ENCODE measurements at regions not wholly inside any gene's neighbourhood (a gene's known extent, or its start where the extent isn't known, plus 50 kb on each side); places are given as distances from the start of the nearest gene placed in this dataset.
"Not testable (repeated sequence)": the region's sequence is repeated elsewhere in the genome, so short reads cannot be mapped to it uniquely, and the experiment has no call there.

DNA sequence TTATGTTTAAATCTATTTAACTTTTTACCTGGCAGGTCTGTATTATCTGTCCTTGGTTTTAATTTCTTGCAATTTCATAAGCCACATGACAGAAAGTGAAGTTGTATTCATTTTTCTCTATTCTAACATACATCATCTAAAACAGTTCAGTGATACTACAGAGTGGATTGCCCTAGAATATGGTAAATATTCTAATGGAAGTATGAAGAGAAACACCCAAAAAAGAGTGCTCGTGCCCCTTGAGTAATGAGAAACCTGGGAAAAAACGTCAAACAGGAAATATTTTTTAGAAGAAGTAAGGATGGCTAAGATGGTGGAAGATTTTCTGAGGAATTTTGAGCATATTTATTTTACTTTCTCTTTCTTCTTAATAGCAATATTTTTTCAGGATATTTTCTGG lies 261.1 kb upstream of the CBLB start:
- no peak for TF ChIP-seq SPI1 (IDR thresholded peaks at IDR 0.05; ENCODE audit: low read depth, low read length)
- no peak for TF ChIP-seq TAF1 (IDR thresholded peaks at IDR 0.05; ENCODE audit: low read depth, low read length)
- no peak for TF ChIP-seq POLR2A (IDR thresholded peaks at IDR 0.05; ENCODE audit: low read depth, low read length)
- no peak for TF ChIP-seq POLR2AphosphoS5 (IDR thresholded peaks at IDR 0.05; ENCODE audit: low read depth, low read length)
- no peak for TF ChIP-seq POU2F2 (IDR thresholded peaks at IDR 0.05; ENCODE audit: low read depth, low read length)
- TF ChIP-seq PAX5 (IDR thresholded peaks at IDR 0.05; ENCODE audit: insufficient read depth, low read length, severe bottlenecking): no peak
- DNase-seq (ENCODE audit: insufficient read length, low spot score) (no peak), FAIRE-seq (no peak)

DNA sequence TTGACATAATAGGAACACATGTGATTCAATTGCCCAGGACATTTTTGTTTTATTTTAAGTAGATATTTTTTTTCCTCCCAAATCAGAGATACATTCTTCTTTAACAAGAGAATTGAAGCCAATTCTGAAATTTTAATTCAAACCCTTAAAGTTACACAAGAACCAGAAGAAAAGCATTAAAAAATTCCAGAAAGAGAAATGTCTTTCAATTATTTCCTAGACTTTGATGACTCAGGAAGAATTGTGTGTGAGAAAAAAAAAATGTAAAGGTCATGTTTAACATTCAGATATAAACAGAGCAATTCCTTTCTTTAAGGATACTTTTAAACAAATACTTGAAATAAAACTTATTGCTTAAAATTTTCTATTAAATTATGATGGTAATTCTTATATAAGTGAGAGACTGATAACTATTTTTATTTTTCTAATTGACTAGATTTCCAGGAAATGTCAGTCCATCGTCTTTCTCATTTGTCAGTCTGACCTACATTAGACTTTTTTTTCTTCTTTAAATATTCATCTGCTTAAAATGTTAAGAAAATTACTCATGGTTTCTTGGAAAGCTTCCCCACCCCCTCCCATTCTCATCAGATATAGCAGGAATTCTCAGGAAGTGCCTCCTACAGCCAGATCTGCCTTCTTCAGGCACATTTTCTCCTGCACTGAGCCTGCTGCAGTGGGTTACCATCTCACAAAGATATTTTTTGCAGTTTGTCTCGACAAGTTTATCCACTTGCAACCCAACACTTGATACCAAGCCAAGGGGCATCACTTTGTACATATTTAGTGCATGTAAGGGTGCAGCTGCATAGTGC lies 261.8 kb upstream of the CBLB start:
- no peak for DNase-seq (ENCODE audit: insufficient read length, low spot score)
- no peak for FAIRE-seq
- TF ChIP-seq POU2F2 (IDR thresholded peaks at IDR 0.05; ENCODE audit: low read depth, low read length) (no peak), POLR2AphosphoS5 (IDR thresholded peaks at IDR 0.05; ENCODE audit: low read depth, low read length) (no peak), PAX5 (IDR thresholded peaks at IDR 0.05; ENCODE audit: insufficient read depth, low read length, severe bottlenecking) (no peak), SPI1 (IDR thresholded peaks at IDR 0.05; ENCODE audit: low read depth, low read length) (no peak), POLR2A (IDR thresholded peaks at IDR 0.05; ENCODE audit: low read depth, low read length) (no peak), TAF1 (IDR thresholded peaks at IDR 0.05; ENCODE audit: low read depth, low read length) (no peak)

DNA sequence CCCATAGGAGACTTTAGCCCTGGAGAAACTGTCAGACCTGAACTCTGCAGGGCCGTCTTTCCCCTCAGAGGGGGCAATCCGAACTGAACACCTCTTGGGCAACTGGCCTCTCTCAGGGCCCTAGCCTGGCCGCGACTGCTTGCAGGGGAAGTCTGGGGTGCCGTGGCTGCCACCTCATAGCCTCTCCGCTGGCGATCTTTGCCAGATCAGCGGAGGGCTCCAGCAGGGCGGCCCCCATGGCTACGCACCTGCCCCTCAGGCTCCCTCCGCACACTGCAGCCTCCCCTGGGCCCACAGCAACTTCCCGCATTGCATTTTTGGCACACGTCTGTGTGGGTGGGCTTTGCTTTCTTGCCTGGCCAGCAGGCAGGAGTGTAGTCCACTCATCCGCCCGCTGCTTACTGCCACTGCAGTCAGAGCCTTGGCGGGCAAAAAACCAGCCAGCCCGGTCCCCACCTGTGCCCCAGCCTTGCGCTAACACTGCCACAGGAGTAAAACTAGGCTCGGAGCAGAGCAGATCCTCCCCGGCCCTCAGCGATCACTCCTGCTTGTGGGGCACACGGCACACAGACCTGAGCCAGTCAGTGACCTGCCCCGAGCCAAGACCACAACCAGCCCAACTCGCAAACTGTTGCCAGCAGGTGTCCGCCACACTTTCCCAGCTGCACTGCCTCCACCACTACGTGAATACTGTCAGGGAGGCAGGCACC lies 266.8 kb upstream of the CBLB start:
- no peak for TF ChIP-seq TAF1 (IDR thresholded peaks at IDR 0.05; ENCODE audit: low read depth, low read length)
- no peak for TF ChIP-seq POLR2A (IDR thresholded peaks at IDR 0.05; ENCODE audit: low read depth, low read length)
- TF ChIP-seq POU2F2 (IDR thresholded peaks at IDR 0.05; ENCODE audit: low read depth, low read length): no peak
- no peak for TF ChIP-seq POLR2AphosphoS5 (IDR thresholded peaks at IDR 0.05; ENCODE audit: low read depth, low read length)
- TF ChIP-seq SPI1 (IDR thresholded peaks at IDR 0.05; ENCODE audit: low read depth, low read length): no peak
- no peak for TF ChIP-seq PAX5 (IDR thresholded peaks at IDR 0.05; ENCODE audit: insufficient read depth, low read length, severe bottlenecking)
- FAIRE-seq (no peak), DNase-seq (ENCODE audit: insufficient read length, low spot score) (no peak)

DNA sequence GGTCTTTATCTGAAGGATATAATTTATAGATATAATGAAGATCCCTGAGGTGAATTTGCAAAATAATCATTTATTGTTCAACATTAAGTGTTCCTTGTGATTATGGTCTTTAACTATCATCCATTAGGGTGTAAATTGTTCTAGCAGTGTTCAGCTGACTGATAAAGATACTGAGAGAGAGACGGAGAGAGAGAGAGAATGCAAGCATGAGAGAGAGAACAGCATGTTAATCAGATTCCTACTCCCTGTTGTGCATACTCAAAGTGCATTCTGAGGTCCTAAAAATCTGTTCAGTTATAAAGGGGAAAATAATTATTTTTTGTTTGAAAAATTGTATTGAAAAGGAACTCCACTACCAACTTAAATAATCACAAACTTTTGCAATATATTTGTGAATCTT lies 271.0 kb upstream of the CBLB start:
- DNase-seq (ENCODE audit: insufficient read length, low spot score) (no peak), FAIRE-seq (no peak)
- no peak for TF ChIP-seq PAX5 (IDR thresholded peaks at IDR 0.05; ENCODE audit: insufficient read depth, low read length, severe bottlenecking)
- TF ChIP-seq POLR2AphosphoS5 (IDR thresholded peaks at IDR 0.05; ENCODE audit: low read depth, low read length): no peak
- no peak for TF ChIP-seq TAF1 (IDR thresholded peaks at IDR 0.05; ENCODE audit: low read depth, low read length)
- no peak for TF ChIP-seq POU2F2 (IDR thresholded peaks at IDR 0.05; ENCODE audit: low read depth, low read length)
- TF ChIP-seq POLR2A (IDR thresholded peaks at IDR 0.05; ENCODE audit: low read depth, low read length): no peak
- TF ChIP-seq SPI1 (IDR thresholded peaks at IDR 0.05; ENCODE audit: low read depth, low read length): no peak

DNA sequence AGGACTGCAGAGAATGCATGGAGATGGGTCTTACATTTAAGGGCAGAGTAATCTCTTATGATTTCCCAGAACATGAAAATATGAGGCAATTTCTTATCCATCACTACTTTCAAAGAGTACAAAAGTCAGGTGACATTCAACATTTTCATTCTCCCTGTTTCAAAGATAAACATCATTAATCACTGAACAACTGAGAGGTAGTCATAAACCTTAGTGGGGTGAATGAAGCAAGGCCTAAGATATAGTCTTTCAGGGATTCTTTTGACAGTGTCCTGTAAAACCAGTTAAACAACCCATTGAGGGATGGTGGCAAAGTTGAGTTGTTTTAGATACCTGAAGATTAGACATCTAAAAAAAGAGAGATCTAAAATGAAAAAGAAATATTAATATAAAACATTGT lies 271.6 kb upstream of the CBLB start:
- no peak for DNase-seq (ENCODE audit: insufficient read length, low spot score)
- no peak for FAIRE-seq
- TF ChIP-seq PAX5 (IDR thresholded peaks at IDR 0.05; ENCODE audit: insufficient read depth, low read length, severe bottlenecking) (no peak), SPI1 (IDR thresholded peaks at IDR 0.05; ENCODE audit: low read depth, low read length) (no peak), POU2F2 (IDR thresholded peaks at IDR 0.05; ENCODE audit: low read depth, low read length) (no peak), POLR2AphosphoS5 (IDR thresholded peaks at IDR 0.05; ENCODE audit: low read depth, low read length) (no peak), POLR2A (IDR thresholded peaks at IDR 0.05; ENCODE audit: low read depth, low read length) (no peak), TAF1 (IDR thresholded peaks at IDR 0.05; ENCODE audit: low read depth, low read length) (no peak)

DNA sequence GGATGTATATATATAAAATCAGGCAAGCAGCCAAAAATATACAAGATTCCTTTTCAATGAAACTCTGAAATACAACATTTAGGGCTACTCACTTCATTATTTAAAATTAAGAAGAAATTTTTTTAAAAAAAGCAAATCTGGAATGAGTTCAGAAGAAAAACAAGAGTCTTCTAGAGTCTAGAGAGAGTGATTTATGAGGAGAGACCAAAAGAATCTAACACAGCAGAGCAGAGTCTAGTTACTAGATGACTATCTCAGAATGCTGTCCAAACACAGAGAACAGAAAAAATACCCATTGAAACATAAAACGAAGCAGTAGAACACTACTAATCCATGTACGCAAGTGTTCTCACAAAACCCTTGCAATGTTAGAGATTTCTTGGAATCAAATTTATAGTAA lies 275.2 kb upstream of the CBLB start:
- TF ChIP-seq POU2F2 (IDR thresholded peaks at IDR 0.05; ENCODE audit: low read depth, low read length): no peak
- TF ChIP-seq PAX5 (IDR thresholded peaks at IDR 0.05; ENCODE audit: insufficient read depth, low read length, severe bottlenecking): no peak
- no peak for DNase-seq (ENCODE audit: insufficient read length, low spot score)
- FAIRE-seq: no peak

DNA sequence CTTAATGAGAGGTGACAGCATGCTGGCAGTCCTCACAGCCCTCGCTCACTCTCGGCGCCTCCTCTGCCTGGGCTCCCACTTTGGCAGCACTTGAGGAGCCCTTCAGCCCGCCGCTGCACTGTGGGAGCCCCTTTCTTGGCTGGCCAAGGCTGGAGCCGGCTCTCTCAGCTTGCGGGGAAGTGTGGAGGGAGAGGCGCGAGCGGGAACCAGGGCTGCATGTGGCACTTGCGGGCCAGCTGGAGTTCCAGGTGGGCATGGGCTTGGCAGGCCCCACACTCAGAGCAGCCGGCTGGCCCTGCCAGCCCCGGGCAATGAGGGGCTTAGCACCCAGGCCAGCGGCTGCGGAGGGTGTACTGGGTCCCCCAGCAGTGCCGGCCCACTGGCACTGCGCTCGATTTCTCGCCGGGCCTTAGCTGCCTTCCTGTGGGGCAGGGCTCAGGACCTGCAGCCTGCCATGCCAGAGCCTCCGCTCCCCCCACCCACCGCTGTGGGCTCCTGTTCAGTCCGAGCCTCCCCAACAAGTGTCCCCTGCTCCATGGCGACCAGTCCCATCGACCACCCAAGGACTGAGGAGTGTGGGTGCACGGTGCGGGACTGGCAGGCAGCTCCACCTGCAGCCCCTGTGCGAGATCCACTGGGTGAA lies 279.7 kb upstream of the CBLB start:
- not testable (repeated sequence) for FAIRE-seq; DNase-seq (ENCODE audit: insufficient read length, low spot score)

DNA sequence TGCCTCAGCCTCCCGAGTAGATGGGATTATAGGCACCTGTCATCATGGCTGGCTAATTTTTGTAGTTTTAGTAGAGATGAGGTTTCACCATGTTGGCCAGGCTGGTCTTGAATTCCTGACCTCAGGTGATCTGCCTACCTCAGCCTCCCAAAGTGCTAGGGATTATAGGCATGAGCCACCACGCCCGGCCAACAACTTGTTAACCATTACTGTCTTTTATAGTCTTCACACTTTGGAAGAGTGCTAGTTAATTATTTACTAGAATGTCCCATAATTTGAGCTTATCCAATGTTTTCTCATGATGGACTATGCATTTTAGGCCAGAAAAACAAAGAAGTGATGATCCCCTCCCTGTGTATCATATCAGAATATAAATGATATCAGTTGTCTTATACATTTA lies 288.6 kb upstream of the CBLB start:
- DNase-seq (ENCODE audit: insufficient read length, low spot score) (no peak), FAIRE-seq (no peak)
- TF ChIP-seq SPI1 (IDR thresholded peaks at IDR 0.05; ENCODE audit: low read depth, low read length) (no peak), PAX5 (IDR thresholded peaks at IDR 0.05; ENCODE audit: insufficient read depth, low read length, severe bottlenecking) (no peak), POU2F2 (IDR thresholded peaks at IDR 0.05; ENCODE audit: low read depth, low read length) (no peak), TAF1 (IDR thresholded peaks at IDR 0.05; ENCODE audit: low read depth, low read length) (no peak), POLR2A (IDR thresholded peaks at IDR 0.05; ENCODE audit: low read depth, low read length) (no peak), POLR2AphosphoS5 (IDR thresholded peaks at IDR 0.05; ENCODE audit: low read depth, low read length) (no peak)

DNA sequence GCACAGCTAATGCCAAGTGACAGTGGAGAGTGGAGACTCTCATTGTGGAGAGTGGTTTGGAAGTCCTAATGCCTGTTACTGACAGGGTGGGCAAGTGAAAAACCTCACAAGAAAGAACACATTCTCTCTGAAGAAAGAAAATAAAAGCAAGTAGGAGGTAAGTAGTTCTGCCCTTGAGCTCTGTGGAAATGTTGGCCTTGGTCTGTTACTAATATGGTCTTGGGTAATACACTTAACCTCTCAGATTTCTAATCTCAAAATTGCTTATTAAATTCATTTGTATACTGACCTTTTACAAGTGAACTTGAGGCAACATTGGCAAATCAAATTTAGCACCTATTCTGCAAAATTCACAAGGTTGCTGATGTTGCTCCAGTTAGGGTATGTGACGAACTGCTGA lies 291.6 kb upstream of the CBLB start:
- TF ChIP-seq TAF1 (IDR thresholded peaks at IDR 0.05; ENCODE audit: low read depth, low read length) (no peak), SPI1 (IDR thresholded peaks at IDR 0.05; ENCODE audit: low read depth, low read length) (no peak), POLR2A (IDR thresholded peaks at IDR 0.05; ENCODE audit: low read depth, low read length) (no peak), PAX5 (IDR thresholded peaks at IDR 0.05; ENCODE audit: insufficient read depth, low read length, severe bottlenecking) (no peak), POLR2AphosphoS5 (IDR thresholded peaks at IDR 0.05; ENCODE audit: low read depth, low read length) (no peak), POU2F2 (IDR thresholded peaks at IDR 0.05; ENCODE audit: low read depth, low read length) (no peak)
- FAIRE-seq (no peak), DNase-seq (ENCODE audit: insufficient read length, low spot score) (no peak)

All from GM12891 (cell line).